ENCODE measurements at regions not wholly inside any gene's neighbourhood (a gene's known extent, or its start where the extent isn't known, plus 50 kb on each side); places are given as distances from the start of the nearest gene placed in this dataset.

DNA sequence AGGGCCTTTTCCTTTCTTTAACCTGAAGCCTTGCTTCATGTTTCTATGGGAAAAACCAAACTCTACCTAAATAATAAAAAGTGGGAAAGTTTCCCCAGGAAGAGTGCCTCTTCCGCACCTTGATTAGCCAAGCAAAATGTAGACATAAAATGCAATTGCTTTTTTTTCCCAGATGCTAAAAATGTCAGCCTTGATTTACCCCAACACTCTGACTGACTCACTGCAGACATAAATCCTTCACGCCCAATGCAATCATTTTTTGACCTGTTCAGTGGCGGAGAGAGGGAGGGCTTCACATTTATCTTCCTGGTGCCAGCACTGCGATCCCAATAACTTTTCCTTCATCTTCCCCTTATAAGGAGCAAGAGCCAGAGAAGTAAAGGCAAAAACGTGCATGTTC is 261.5 kb downstream of the SEC16B start:
- Histone ChIP-seq H4K20me1 (ENCODE audit: insufficient read depth, low read length, poor library complexity, severe bottlenecking) (no peaks in the 10 kb centered on the region), H3K9ac (ENCODE audit: low read depth, low read length, poor library complexity, severe bottlenecking) (no peak overlapping the region), H2AFZ (ENCODE audit: low read length) (no peak overlapping the region), H3F3A (ENCODE audit: low read depth) (no peaks in the 10 kb centered on the region), H3K4me2 (ENCODE audit: low read depth, low read length, poor library complexity, severe bottlenecking) (no peak overlapping the region), H3K4me1 (ENCODE audit: insufficient read depth, low read length, poor library complexity, severe bottlenecking) (no peaks in the 10 kb centered on the region), H3K4me3 (ENCODE audit: low read length, poor library complexity, severe bottlenecking) (no peak overlapping the region), H3K79me2 (ENCODE audit: insufficient read depth, low read length) (no peaks in the 10 kb centered on the region), H3K9me3 (ENCODE audit: insufficient read depth, low read depth, low read length) (no peaks in the 10 kb centered on the region; the same call in 1 of the 2 replicates), H3K36me3 (ENCODE audit: insufficient read depth, low read length) (no peaks in the 10 kb centered on the region), H3K27me3 (ENCODE audit: insufficient read depth, low read length, poor library complexity, severe bottlenecking) (no peaks in the 10 kb centered on the region), H3K9me2 (replicated peaks; ENCODE audit: low read depth, low read length) (no peaks in the 10 kb centered on the region)
- TF ChIP-seq, protein P1, sequence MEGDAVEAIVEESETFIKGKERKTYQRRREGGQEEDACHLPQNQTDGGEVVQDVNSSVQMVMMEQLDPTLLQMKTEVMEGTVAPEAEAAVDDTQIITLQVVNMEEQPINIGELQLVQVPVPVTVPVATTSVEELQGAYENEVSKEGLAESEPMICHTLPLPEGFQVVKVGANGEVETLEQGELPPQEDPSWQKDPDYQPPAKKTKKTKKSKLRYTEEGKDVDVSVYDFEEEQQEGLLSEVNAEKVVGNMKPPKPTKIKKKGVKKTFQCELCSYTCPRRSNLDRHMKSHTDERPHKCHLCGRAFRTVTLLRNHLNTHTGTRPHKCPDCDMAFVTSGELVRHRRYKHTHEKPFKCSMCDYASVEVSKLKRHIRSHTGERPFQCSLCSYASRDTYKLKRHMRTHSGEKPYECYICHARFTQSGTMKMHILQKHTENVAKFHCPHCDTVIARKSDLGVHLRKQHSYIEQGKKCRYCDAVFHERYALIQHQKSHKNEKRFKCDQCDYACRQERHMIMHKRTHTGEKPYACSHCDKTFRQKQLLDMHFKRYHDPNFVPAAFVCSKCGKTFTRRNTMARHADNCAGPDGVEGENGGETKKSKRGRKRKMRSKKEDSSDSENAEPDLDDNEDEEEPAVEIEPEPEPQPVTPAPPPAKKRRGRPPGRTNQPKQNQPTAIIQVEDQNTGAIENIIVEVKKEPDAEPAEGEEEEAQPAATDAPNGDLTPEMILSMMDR (conservative IDR thresholded peaks at IDR 0.05; ENCODE audit: low read length), result no peak
- TF ChIP-seq EZH2phosphoT487 (IDR thresholded peaks at IDR 0.05; ENCODE audit: borderline replicate concordance), result no peak

DNA sequence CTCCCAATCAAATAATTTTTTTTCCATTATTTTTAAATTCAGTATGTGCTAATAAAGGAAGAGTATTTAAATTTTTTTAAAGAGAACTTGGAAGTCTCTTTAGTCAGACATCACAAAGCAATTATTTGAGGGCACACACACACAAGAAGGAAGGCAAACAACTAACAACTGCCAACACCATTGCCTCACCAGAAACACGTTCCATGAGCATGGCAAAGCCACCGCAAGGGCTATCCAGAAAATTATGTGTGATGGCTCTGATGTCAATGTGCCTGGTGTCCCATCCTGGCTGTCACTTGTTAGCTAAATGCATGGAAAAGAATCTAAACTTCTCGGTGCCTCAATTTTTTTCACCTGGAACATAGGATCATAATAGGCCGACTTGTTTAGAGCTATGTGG is 262.9 kb downstream of the SEC16B start:
- no peaks in the 10 kb centered on the region for H3K79me2 ChIP-seq (ENCODE audit: insufficient read depth, low read length)
- TF ChIP-seq, protein P1 (conservative IDR thresholded peaks at IDR 0.05; ENCODE audit: low read length), result no peak
- no peak for TF ChIP-seq EZH2phosphoT487 (IDR thresholded peaks at IDR 0.05; ENCODE audit: borderline replicate concordance)
- no peaks in the 10 kb centered on the region for H4K20me1 ChIP-seq (ENCODE audit: insufficient read depth, low read length, poor library complexity, severe bottlenecking)
- no peak overlapping the region for H3K4me3 ChIP-seq (ENCODE audit: low read length, poor library complexity, severe bottlenecking)
- H2AFZ ChIP-seq (ENCODE audit: low read length), result no peak overlapping the region
- H3K9ac ChIP-seq (ENCODE audit: low read depth, low read length, poor library complexity, severe bottlenecking), result no peak overlapping the region
- no peaks in the 10 kb centered on the region for H3F3A ChIP-seq (ENCODE audit: low read depth)
- H3K9me2 ChIP-seq (replicated peaks; ENCODE audit: low read depth, low read length), result no peaks in the 10 kb centered on the region
- no peak overlapping the region for H3K4me2 ChIP-seq (ENCODE audit: low read depth, low read length, poor library complexity, severe bottlenecking)
- H3K9me3 ChIP-seq (ENCODE audit: insufficient read depth, low read depth, low read length), result no peaks in the 10 kb centered on the region; the same call in 1 of the 2 replicates
- H3K4me1 ChIP-seq (ENCODE audit: insufficient read depth, low read length, poor library complexity, severe bottlenecking), result no peaks in the 10 kb centered on the region
- H3K36me3 ChIP-seq (ENCODE audit: insufficient read depth, low read length), result no peaks in the 10 kb centered on the region
- no peaks in the 10 kb centered on the region for H3K27me3 ChIP-seq (ENCODE audit: insufficient read depth, low read length, poor library complexity, severe bottlenecking)

- H3K4me2 ChIP-seq (ENCODE audit: low read depth, low read length, poor library complexity, severe bottlenecking), result no peak overlapping the region
- H3K79me2 ChIP-seq (ENCODE audit: insufficient read depth, low read length), result no peaks in the 10 kb centered on the region
- no peaks in the 10 kb centered on the region for H3K27me3 ChIP-seq (ENCODE audit: insufficient read depth, low read length, poor library complexity, severe bottlenecking)
- no peak overlapping the region for H2AFZ ChIP-seq (ENCODE audit: low read length)
- no peaks in the 10 kb centered on the region for H3K4me1 ChIP-seq (ENCODE audit: insufficient read depth, low read length, poor library complexity, severe bottlenecking)
- H3K9me2 ChIP-seq (replicated peaks; ENCODE audit: low read depth, low read length), result no peaks in the 10 kb centered on the region
- no peak overlapping the region for H3K9ac ChIP-seq (ENCODE audit: low read depth, low read length, poor library complexity, severe bottlenecking)
- H3K4me3 ChIP-seq (ENCODE audit: low read length, poor library complexity, severe bottlenecking), result no peak overlapping the region
- H4K20me1 ChIP-seq (ENCODE audit: insufficient read depth, low read length, poor library complexity, severe bottlenecking), result no peaks in the 10 kb centered on the region
- H3K9me3 ChIP-seq (ENCODE audit: insufficient read depth, low read depth, low read length), result no peaks in the 10 kb centered on the region; the same call in 1 of the 2 replicates
- H3F3A ChIP-seq (ENCODE audit: low read depth), result no peaks in the 10 kb centered on the region
- TF ChIP-seq, protein P1 (conservative IDR thresholded peaks at IDR 0.05; ENCODE audit: low read length), result no peak
- TF ChIP-seq EZH2phosphoT487 (IDR thresholded peaks at IDR 0.05; ENCODE audit: borderline replicate concordance), result no peak
- no peaks in the 10 kb centered on the region for H3K36me3 ChIP-seq (ENCODE audit: insufficient read depth, low read length)
These were observed 264.0 kb downstream of the SEC16B start for GRCh38 chr1:177705839-177706238.
